ENCODE measurements at regions not wholly inside any gene's neighbourhood (a gene's known extent, or its start where the extent isn't known, plus 50 kb on each side); places are given as distances from the start of the nearest gene placed in this dataset.

DNA sequence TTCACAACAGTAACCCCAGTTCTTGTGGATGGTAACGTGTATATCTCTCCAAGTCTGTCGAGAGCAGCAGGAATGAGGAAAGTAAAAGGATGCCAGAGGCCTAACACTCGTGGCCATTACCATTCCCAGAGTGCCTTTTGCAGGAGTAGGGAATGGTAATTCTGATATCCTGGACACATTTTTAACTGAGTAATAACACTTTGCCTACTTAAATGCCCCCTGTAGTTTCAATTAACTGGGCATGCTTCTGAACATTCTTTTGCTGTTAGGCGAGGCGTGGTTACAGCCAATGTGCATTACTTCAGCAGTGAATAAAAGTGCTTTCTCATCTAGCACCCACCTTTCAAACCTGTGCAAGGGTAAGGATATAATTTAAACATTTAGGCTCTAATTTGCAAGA, 258.5 kb upstream of the ADGRL2 start:
- Histone ChIP-seq H3K27ac (ENCODE audit: low read depth in 2 of 2, low read length in 1 of 2) (no peak overlapping the region), H3K9me3 (ENCODE audit: control insufficient read depth in 2 of 2, insufficient read depth in 1 of 2, low read depth in 1 of 2, low read length in 1 of 2) (no peaks in the 10 kb centered on the region), H3K36me3 (ENCODE audit: control insufficient read depth in 2 of 2, insufficient read depth in 2 of 2, low read length in 1 of 2) (no peaks in the 10 kb centered on the region), H3K27me3 (ENCODE audit: control insufficient read depth in 1 of 2, insufficient read depth in 2 of 2, low read length in 2 of 2) (no peaks in the 10 kb centered on the region), H3K4me1 (ENCODE audit: control insufficient read depth in 2 of 2, insufficient read depth in 2 of 2, low read length in 1 of 2) (no peaks in the 10 kb centered on the region), H3K4me3 (ENCODE audit: low read depth in 1 of 2, low read length in 2 of 2) (no peak overlapping the region)
- 79 to 87% methylated on average over 5 of the region's 5 CpGs for WGBS, 2 donors

DNA sequence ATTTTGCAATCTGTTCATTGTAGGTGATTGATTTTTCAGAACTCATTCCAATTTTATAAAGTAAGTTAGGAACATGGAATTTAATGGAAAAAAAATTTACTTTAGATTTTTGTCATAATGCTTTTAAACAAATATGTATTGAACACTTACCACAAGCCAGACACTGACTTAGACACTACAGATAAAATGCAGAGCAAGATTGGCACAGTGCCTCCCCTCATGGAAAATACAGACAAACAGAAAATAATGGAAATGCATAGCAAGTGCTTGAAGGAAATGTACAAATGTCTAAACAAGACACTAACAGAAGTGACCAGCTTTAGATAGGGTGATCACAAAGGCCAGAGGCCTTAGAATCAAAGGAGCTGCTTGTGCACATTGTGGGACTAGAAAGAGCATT, 260.5 kb upstream of the ADGRL2 start:
- Histone ChIP-seq H3K27me3 (ENCODE audit: control insufficient read depth in 1 of 2, insufficient read depth in 2 of 2, low read length in 2 of 2) (no peaks in the 10 kb centered on the region), H3K36me3 (ENCODE audit: control insufficient read depth in 2 of 2, insufficient read depth in 2 of 2, low read length in 1 of 2) (no peaks in the 10 kb centered on the region), H3K27ac (ENCODE audit: low read depth in 2 of 2, low read length in 1 of 2) (no peak overlapping the region), H3K4me3 (ENCODE audit: low read depth in 1 of 2, low read length in 2 of 2) (no peak overlapping the region), H3K9me3 (ENCODE audit: control insufficient read depth in 2 of 2, insufficient read depth in 1 of 2, low read depth in 1 of 2, low read length in 1 of 2) (no peaks in the 10 kb centered on the region), H3K4me1 (ENCODE audit: control insufficient read depth in 2 of 2, insufficient read depth in 2 of 2, low read length in 1 of 2) (no peaks in the 10 kb centered on the region)

DNA sequence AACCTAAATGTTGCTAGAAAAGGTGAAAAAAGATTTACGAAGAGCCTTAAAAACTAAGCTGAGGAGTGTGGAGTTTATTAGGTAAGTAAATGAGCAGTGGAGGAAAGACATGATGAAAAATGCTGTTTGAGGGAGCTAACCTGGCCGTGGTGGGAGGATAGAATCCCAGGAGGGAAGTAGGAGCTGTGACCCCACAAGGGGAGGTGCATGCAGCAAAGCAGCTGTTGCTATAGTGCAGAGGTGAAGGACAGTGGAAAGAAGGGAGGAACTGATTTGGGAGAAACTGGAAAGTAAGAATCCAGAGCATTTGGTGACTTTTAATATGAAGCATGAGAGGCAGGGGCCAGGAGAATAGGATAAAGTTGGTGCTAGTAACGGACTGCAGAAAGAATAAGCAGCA, 271.7 kb upstream of the ADGRL2 start:
- H3K4me3 ChIP-seq (ENCODE audit: low read depth in 1 of 2, low read length in 2 of 2) = no peak overlapping the region
- H3K27ac ChIP-seq (ENCODE audit: low read depth in 2 of 2, low read length in 1 of 2) = no peak overlapping the region
- no peaks in the 10 kb centered on the region for H3K27me3 ChIP-seq (ENCODE audit: control insufficient read depth in 1 of 2, insufficient read depth in 2 of 2, low read length in 2 of 2)
- WGBS, 2 donors = 52 to 76% methylated on average over 3 of the region's 3 CpGs
- no peaks in the 10 kb centered on the region for H3K4me1 ChIP-seq (ENCODE audit: control insufficient read depth in 2 of 2, insufficient read depth in 2 of 2, low read length in 1 of 2)
- H3K36me3 ChIP-seq (ENCODE audit: control insufficient read depth in 2 of 2, insufficient read depth in 2 of 2, low read length in 1 of 2) = no peaks in the 10 kb centered on the region
- no peaks in the 10 kb centered on the region for H3K9me3 ChIP-seq (ENCODE audit: control insufficient read depth in 2 of 2, insufficient read depth in 1 of 2, low read depth in 1 of 2, low read length in 1 of 2)

DNA sequence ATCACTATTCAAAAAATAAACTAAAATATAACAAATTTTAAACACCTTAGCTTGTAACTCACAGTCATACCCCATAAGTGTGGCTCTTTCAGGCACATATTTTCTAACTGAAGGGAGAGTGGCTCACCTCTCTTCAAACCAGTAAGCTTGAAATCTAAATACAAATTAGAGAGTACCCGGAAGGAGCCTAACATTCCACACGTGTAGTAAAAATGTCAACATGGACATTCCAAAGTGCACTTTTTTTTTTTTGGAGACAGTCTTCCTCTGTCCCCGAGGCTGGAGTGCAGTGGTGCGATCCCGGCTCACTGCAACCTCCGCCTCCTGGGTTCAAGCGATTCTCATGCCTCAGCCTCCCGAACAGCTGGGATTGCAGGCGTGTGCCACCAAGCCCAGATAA, 275.6 kb upstream of the ADGRL2 start:
- H3K27ac ChIP-seq (ENCODE audit: low read depth in 2 of 2, low read length in 1 of 2) = no peak overlapping the region
- 79 to 90% methylated on average over 9 of the region's 9 CpGs for WGBS, 2 donors
- H3K9me3 ChIP-seq (ENCODE audit: control insufficient read depth in 2 of 2, insufficient read depth in 1 of 2, low read depth in 1 of 2, low read length in 1 of 2) = no peaks in the 10 kb centered on the region
- H3K27me3 ChIP-seq (ENCODE audit: control insufficient read depth in 1 of 2, insufficient read depth in 2 of 2, low read length in 2 of 2) = no peaks in the 10 kb centered on the region
- no peak overlapping the region for H3K4me3 ChIP-seq (ENCODE audit: low read depth in 1 of 2, low read length in 2 of 2)
- H3K36me3 ChIP-seq (ENCODE audit: control insufficient read depth in 2 of 2, insufficient read depth in 2 of 2, low read length in 1 of 2) = no peaks in the 10 kb centered on the region
- H3K4me1 ChIP-seq (ENCODE audit: control insufficient read depth in 2 of 2, insufficient read depth in 2 of 2, low read length in 1 of 2) = no peaks in the 10 kb centered on the region

DNA sequence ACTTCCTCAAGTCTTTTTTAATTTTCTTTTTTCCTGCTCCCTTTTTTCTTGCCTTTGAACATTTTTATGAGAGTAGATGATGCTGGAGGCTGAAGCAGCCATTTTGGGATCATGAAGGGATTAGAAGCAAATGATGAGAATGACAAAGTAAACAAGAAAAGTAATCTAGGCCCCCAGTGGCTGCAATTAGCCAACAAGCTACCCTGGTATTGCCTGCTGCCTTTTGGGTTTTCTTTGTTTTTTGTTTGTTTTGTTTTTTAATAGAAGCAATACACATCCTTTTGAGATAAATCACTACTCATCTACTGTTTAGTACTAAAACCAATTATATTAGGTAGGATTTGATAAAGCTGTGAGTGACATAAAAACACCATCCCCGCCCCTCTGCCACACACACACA, 280.7 kb upstream of the ADGRL2 start:
- H3K36me3 ChIP-seq (ENCODE audit: control insufficient read depth in 2 of 2, insufficient read depth in 2 of 2, low read length in 1 of 2) = no peaks in the 10 kb centered on the region
- no peaks in the 10 kb centered on the region for H3K4me1 ChIP-seq (ENCODE audit: control insufficient read depth in 2 of 2, insufficient read depth in 2 of 2, low read length in 1 of 2)
- no peaks in the 10 kb centered on the region for H3K9me3 ChIP-seq (ENCODE audit: control insufficient read depth in 2 of 2, insufficient read depth in 1 of 2, low read depth in 1 of 2, low read length in 1 of 2)
- H3K27me3 ChIP-seq (ENCODE audit: control insufficient read depth in 1 of 2, insufficient read depth in 2 of 2, low read length in 2 of 2) = no peaks in the 10 kb centered on the region
- no peak overlapping the region for H3K4me3 ChIP-seq (ENCODE audit: low read depth in 1 of 2, low read length in 2 of 2)
- H3K27ac ChIP-seq (ENCODE audit: low read depth in 2 of 2, low read length in 1 of 2) = no peak overlapping the region
- WGBS, 2 donors = 85 to 86% methylated on average over 1 of the region's 1 CpG

DNA sequence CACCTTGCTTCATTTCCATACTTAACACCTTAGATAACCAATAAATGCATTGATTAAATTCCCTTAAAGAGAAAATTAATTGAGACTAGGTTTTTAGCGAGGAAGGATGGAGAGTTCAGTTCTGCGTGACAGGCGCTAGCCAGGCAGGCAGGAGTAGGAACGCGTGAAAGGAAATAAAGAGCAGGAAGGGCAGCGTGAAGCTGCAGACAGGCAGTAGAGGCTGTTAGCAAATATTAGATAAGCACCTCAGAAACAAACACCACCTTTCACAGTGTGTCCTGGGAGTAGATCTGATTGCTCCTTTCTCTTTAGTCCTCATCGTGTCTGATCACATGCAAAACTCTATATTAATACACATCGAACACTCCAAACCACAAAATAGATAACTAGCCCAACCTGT, 282.7 kb upstream of the ADGRL2 start:
- no peaks in the 10 kb centered on the region for H3K27me3 ChIP-seq (ENCODE audit: control insufficient read depth in 1 of 2, insufficient read depth in 2 of 2, low read length in 2 of 2)
- no peaks in the 10 kb centered on the region for H3K9me3 ChIP-seq (ENCODE audit: control insufficient read depth in 2 of 2, insufficient read depth in 1 of 2, low read depth in 1 of 2, low read length in 1 of 2)
- WGBS, 2 donors = 67 to 81% methylated on average over 8 of the region's 8 CpGs
- no peak overlapping the region for H3K4me3 ChIP-seq (ENCODE audit: low read depth in 1 of 2, low read length in 2 of 2)
- H3K27ac ChIP-seq (ENCODE audit: low read depth in 2 of 2, low read length in 1 of 2) = no peak overlapping the region
- H3K36me3 ChIP-seq (ENCODE audit: control insufficient read depth in 2 of 2, insufficient read depth in 2 of 2, low read length in 1 of 2) = no peaks in the 10 kb centered on the region
- H3K4me1 ChIP-seq (ENCODE audit: control insufficient read depth in 2 of 2, insufficient read depth in 2 of 2, low read length in 1 of 2) = no peaks in the 10 kb centered on the region

DNA sequence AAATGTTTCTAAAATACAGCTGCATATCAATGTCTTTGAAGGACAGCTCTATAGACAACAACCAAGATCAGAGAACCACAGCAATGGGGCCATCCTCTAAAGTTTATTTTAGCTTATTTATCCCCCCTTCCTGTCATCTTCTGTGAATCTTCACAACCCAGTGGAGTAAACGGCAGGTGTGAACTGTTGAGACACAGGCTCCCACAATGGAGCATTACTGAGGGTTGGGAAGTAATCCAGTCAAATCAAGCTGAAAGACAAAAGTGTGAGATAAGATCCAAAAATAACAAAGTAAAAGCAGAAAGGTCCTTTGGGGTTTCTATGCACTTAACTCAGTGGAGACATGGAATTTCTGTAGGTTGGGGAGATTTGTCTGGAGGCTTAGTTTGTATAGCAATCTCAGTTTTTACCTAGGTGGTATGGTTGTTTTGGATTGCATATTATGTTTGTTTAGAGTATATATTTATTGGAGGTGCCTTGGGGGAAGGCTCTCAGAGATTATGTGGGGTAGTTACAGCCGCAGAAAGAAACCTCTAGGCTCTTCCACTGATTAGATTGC, 286.9 kb upstream of the ADGRL2 start:
- WGBS, 2 donors = 70 to 79% methylated on average over 2 of the region's 2 CpGs
- no peak overlapping the region for H3K4me3 ChIP-seq (ENCODE audit: low read depth in 1 of 2, low read length in 2 of 2)
- no peaks in the 10 kb centered on the region for H3K4me1 ChIP-seq (ENCODE audit: control insufficient read depth in 2 of 2, insufficient read depth in 2 of 2, low read length in 1 of 2)
- no peaks in the 10 kb centered on the region for H3K9me3 ChIP-seq (ENCODE audit: control insufficient read depth in 2 of 2, insufficient read depth in 1 of 2, low read depth in 1 of 2, low read length in 1 of 2)
- no peaks in the 10 kb centered on the region for H3K36me3 ChIP-seq (ENCODE audit: control insufficient read depth in 2 of 2, insufficient read depth in 2 of 2, low read length in 1 of 2)
- H3K27me3 ChIP-seq (ENCODE audit: control insufficient read depth in 1 of 2, insufficient read depth in 2 of 2, low read length in 2 of 2) = no peaks in the 10 kb centered on the region
- H3K27ac ChIP-seq (ENCODE audit: low read depth in 2 of 2, low read length in 1 of 2) = no peak overlapping the region

DNA sequence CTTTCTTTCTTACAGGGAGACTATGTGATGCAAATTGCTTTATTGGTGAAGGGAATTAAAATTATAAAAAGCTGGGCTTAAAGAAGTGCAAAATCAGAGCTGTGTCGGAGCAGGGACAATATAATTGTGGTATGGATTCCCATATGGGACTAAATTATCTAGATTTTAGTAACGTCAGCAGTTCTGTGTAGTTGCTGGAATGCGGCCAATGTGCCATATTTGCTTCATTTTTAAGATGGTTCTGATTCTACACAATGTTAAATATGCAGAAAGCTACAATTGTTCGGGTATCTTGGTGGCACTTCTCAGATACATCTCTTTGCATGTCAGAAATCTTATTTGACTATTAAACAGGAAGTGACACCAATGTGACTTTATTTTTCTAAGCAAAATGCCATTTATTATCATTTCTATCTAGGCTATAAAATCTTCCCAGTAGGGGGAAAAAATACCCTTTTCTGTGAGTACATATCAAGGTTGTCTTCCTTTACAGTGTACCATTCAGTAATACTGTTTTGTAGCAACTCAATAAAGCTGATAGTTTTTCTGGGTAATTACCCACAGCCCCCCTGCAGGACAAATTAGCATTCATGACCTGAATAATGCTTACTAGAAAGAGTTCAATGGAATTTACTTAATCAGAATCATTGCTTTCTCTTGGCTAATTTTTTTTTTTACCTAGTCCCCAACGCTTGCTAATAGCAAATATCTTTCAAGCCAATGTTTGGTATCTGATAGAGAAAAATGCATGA, 288.3 kb upstream of the ADGRL2 start:
- H3K4me3 ChIP-seq (ENCODE audit: low read depth in 1 of 2, low read length in 2 of 2) = no peak overlapping the region
- H3K9me3 ChIP-seq (ENCODE audit: control insufficient read depth in 2 of 2, insufficient read depth in 1 of 2, low read depth in 1 of 2, low read length in 1 of 2) = no peaks in the 10 kb centered on the region
- H3K27me3 ChIP-seq (ENCODE audit: control insufficient read depth in 1 of 2, insufficient read depth in 2 of 2, low read length in 2 of 2) = no peaks in the 10 kb centered on the region
- H3K36me3 ChIP-seq (ENCODE audit: control insufficient read depth in 2 of 2, insufficient read depth in 2 of 2, low read length in 1 of 2) = no peaks in the 10 kb centered on the region
- peaks cover 0 to 2% of the 10 kb centered on the region in 2 donors for H3K4me1 ChIP-seq (ENCODE audit: control insufficient read depth in 2 of 2, insufficient read depth in 2 of 2, low read length in 1 of 2)
- WGBS, 2 donors = 73 to 74% methylated on average over 5 of the region's 5 CpGs
- no peak overlapping the region for H3K27ac ChIP-seq (ENCODE audit: low read depth in 2 of 2, low read length in 1 of 2)

DNA sequence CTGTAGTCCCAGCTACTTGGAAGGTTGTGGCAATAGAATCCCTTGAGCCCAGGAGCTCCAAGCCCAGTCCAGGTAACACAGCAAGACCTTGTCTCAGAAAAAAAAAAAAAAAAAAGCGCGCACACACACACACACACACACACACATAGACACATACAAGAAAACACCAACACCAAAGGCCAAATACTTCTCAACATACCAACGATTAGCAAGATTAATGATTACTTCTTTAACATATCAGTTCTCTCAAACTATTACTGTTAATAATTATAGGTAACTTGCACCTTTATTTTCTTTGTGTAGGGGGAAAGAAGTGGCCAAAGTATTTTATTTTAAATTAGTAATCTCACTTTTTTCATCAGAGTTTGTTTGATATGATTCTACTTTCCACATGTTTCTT, 289.5 kb upstream of the ADGRL2 start:
- Histone ChIP-seq H3K9me3 (ENCODE audit: control insufficient read depth in 2 of 2, insufficient read depth in 1 of 2, low read depth in 1 of 2, low read length in 1 of 2) (no peaks in the 10 kb centered on the region), H3K27me3 (ENCODE audit: control insufficient read depth in 1 of 2, insufficient read depth in 2 of 2, low read length in 2 of 2) (no peaks in the 10 kb centered on the region), H3K4me3 (ENCODE audit: low read depth in 1 of 2, low read length in 2 of 2) (no peak overlapping the region), H3K27ac (ENCODE audit: low read depth in 2 of 2, low read length in 1 of 2) (peak overlapping the region; percentile 22 to 63), H3K4me1 (ENCODE audit: control insufficient read depth in 2 of 2, insufficient read depth in 2 of 2, low read length in 1 of 2) (peaks cover 0 to 2% of the 10 kb centered on the region in 2 donors), H3K36me3 (ENCODE audit: control insufficient read depth in 2 of 2, insufficient read depth in 2 of 2, low read length in 1 of 2) (no peaks in the 10 kb centered on the region)
- WGBS, 2 donors = 48 to 81% methylated on average over 1 to 3 of the region's 3 CpGs

DNA sequence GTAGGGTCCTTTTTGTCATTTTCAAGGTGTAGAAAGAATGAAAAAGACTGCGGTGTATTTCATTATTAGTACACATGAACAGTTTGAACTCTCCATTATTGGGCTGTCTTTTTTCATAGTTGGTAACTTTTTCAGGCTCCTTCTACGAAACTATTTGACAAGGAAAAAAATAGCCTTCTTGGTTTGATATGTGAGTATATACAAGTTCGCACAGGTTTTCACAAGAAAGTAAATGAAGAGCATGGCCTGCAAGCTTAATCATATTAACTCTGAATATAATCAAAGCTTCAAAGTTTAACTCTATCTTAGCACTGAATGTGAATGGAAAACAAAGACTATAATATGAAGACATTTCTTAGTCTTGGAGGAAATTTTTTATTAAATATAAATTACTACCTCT, 290.0 kb upstream of the ADGRL2 start:
- WGBS, 2 donors = 52 to 67% methylated on average over 3 of the region's 3 CpGs
- no peaks in the 10 kb centered on the region for H3K9me3 ChIP-seq (ENCODE audit: control insufficient read depth in 2 of 2, insufficient read depth in 1 of 2, low read depth in 1 of 2, low read length in 1 of 2)
- no peaks in the 10 kb centered on the region for H3K36me3 ChIP-seq (ENCODE audit: control insufficient read depth in 2 of 2, insufficient read depth in 2 of 2, low read length in 1 of 2)
- no peak overlapping the region for H3K27ac ChIP-seq (ENCODE audit: low read depth in 2 of 2, low read length in 1 of 2)
- peaks cover 0 to 2% of the 10 kb centered on the region in 2 donors for H3K4me1 ChIP-seq (ENCODE audit: control insufficient read depth in 2 of 2, insufficient read depth in 2 of 2, low read length in 1 of 2)
- no peaks in the 10 kb centered on the region for H3K27me3 ChIP-seq (ENCODE audit: control insufficient read depth in 1 of 2, insufficient read depth in 2 of 2, low read length in 2 of 2)
- H3K4me3 ChIP-seq (ENCODE audit: low read depth in 1 of 2, low read length in 2 of 2) = no peak overlapping the region

Measured in esophagus (tissue), 2 donors.